Muscle layer of colon (tissue), 2 donors: ENCODE measurements at regions not wholly inside any gene's neighbourhood (a gene's known extent, or its start where the extent isn't known, plus 50 kb on each side); places are given as distances from the start of the nearest gene placed in this dataset.

Experiments used
- H3K27ac ChIP-seq: one replicate; pipeline ENCODE4 v1.7.0; 2013; ENCODE audit warnings: low read depth, mild to moderate bottlenecking, low read length, moderate library complexity
- H3K27me3 ChIP-seq, 2 donors: one replicate each; pipeline ENCODE4 v1.7.0; 2013; ENCODE audit warnings: low read length in 2 of 2, mild to moderate bottlenecking in 2 of 2; ENCODE audit not compliant: insufficient read depth in 2 of 2, control insufficient read depth in 1 of 2
- H3K36me3 ChIP-seq: one replicate; pipeline ENCODE4 v1.7.0; 2013; ENCODE audit warnings: mild to moderate bottlenecking, low read length; ENCODE audit not compliant: insufficient read depth
- H3K4me1 ChIP-seq: one replicate; pipeline ENCODE4 v1.7.0; 2013; ENCODE audit warnings: mild to moderate bottlenecking, low read length; ENCODE audit not compliant: insufficient read depth
- H3K4me3 ChIP-seq, 2 donors: one replicate each; pipeline ENCODE4 v1.7.0; 2013; ENCODE audit warnings: low read length in 2 of 2, low read depth in 1 of 2, mild to moderate bottlenecking in 1 of 2, moderate library complexity in 1 of 2
- H3K9ac ChIP-seq: one replicate; pipeline ENCODE4 v1.7.0; 2013; ENCODE audit warnings: low read length
- H3K9me3 ChIP-seq: one replicate; pipeline ENCODE4 v1.7.0; 2013; ENCODE audit warnings: mild to moderate bottlenecking, low read length
- donor health status: abdominal sarcoma.
- donor health status: Adenocarcinoma of cecum.

DNA sequence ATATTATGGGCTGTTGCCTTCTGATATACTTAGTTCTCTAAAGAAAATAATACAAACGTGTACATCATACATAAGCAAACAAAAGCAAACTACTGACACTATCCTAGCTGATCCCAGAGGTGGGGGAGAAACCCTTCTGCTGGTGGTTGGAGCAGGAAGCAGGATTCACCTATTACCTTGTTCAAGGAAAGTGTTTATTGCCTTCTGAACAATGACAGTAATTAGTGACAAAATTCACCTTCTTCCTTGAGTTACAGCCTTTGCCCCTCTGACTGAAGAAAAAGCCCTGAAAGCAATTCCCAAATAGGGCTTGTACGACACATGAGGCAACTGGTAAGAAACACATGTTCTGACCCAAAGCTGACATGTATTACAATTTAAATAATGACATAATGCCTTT, 118.8 kb upstream of the AKR1E2 start:
- no peak overlapping the region for H3K9ac ChIP-seq
- no peak overlapping the region for H3K27ac ChIP-seq
- no peaks in the 10 kb centered on the region for H3K27me3 ChIP-seq

DNA sequence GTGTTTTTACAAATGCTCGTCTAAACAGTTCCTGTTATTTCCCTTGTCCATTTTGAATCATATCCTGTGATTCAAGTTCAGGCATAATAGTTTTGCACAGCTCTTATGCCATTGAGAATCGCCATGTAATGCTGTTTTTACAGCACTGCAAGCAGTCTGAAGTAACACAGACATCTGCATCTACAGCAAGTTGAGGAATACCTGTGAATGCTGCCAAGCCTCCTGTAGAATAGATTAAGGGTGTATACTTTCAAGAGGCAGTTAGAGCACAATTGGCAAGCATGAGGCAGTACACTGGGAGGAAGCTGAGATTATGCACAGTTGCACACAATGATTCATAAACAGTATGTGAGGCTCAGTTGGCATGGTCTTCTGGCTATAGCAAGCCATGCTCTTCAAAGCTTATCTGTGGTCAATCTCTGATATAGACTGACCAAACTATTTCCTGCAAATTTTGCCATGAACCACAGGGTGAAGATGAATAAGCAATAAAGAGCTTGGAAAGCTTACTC, 121.9 kb upstream of the AKR1E2 start:
- Histone ChIP-seq H3K36me3 (no peaks in the 10 kb centered on the region), H3K27me3 (no peaks in the 10 kb centered on the region), H3K4me1 (peaks cover 12% of the 10 kb centered on the region), H3K4me3 (no peak overlapping the region), H3K27ac (no peak overlapping the region), H3K9ac (no peak overlapping the region), H3K9me3 (no peaks in the 10 kb centered on the region)

More for the DNA sequence above, 118.8 kb upstream of the AKR1E2 start:
- Histone ChIP-seq H3K4me3 (no peak overlapping the region), H3K9me3 (no peaks in the 10 kb centered on the region), H3K36me3 (no peaks in the 10 kb centered on the region), H3K4me1 (peaks cover 12% of the 10 kb centered on the region)

DNA sequence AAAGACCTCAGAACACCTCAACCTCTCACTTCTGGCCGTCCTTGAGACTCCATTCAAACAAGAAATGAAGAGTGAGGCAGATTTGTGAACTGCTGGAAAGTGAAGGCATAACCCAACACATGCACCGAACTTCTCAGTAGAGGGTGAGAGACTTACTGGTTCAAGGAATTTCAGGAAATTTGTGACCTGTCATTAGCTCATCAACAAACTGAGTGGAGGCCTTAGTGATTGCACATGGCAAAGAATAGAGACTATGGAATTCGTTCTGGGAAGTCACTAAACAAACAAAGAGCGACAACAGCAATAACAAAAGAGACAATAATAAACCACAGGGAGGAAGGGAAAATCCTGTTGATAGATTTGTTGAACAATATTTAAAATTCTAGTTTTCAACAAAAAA, 125.0 kb upstream of the AKR1E2 start:
- H3K27ac ChIP-seq = no peak overlapping the region
- H3K27me3 ChIP-seq = no peaks in the 10 kb centered on the region
- H3K9ac ChIP-seq = no peak overlapping the region
- H3K9me3 ChIP-seq = no peaks in the 10 kb centered on the region
- H3K4me3 ChIP-seq = no peak overlapping the region
- no peaks in the 10 kb centered on the region for H3K36me3 ChIP-seq
- H3K4me1 ChIP-seq = peaks cover 12% of the 10 kb centered on the region

DNA sequence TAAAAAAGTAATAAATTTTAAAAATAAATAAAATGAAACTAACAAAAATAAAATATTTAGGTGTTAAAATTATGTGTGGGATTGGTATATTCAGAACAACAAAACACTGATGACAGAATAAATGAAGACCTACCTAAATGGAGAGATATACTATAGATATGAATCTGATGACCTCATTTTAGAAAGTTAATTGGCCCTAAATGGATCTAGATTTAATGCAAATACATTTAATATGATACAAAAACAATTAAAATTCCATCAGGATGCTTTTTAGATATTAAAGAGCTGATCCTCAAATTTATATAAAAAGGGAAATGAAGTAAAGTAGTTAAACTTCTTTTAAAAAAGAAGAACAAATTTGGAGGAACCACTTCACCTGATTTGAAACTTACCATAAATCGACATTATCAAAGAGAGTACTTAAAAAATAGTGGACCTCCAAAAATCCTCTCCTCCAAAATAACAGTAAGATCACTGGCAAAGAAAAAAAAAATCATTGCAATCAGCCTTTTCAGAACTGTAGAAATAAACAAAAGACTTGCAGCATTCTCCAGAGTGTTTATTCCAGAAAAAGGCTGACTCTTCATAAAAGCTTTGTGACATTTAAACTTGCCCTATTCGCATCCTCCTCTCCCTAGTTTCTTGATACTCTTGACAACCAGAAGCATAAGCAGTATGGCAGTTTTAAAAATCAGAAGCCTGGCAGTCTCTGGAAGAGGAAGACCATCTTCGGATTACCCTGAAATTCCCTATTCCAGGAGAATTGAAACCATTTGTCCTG, 125.9 kb upstream of the AKR1E2 start:
- H3K9ac ChIP-seq = no peak overlapping the region
- H3K4me3 ChIP-seq = no peak overlapping the region
- no peaks in the 10 kb centered on the region for H3K27me3 ChIP-seq
- H3K9me3 ChIP-seq = no peaks in the 10 kb centered on the region
- H3K36me3 ChIP-seq = no peaks in the 10 kb centered on the region
- H3K4me1 ChIP-seq = peaks cover 12% of the 10 kb centered on the region
- H3K27ac ChIP-seq = no peak overlapping the region

DNA sequence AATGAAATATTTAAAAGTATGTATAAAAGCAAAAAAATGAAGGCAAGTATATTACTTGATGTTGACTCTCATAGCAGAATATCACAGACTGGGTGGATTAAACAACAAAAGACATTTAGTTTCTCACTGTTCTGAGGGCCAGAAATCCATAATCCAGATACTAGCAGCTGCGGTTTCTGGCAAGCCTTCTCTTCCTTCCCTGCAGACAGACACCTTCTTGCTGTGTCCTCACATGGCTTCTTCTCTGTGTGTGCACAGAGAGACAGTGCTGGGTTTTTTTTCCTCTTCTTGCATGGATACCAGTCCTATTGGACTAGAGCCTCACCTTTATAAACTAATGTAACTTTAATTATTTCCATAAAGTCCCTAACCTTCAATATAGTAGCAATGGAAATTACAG, 127.9 kb upstream of the AKR1E2 start:
- Histone ChIP-seq H3K27ac (no peak overlapping the region), H3K27me3 (no peaks in the 10 kb centered on the region), H3K36me3 (no peaks in the 10 kb centered on the region), H3K9me3 (no peaks in the 10 kb centered on the region), H3K9ac (no peak overlapping the region), H3K4me3 (no peak overlapping the region), H3K4me1 (no peaks in the 10 kb centered on the region)

DNA sequence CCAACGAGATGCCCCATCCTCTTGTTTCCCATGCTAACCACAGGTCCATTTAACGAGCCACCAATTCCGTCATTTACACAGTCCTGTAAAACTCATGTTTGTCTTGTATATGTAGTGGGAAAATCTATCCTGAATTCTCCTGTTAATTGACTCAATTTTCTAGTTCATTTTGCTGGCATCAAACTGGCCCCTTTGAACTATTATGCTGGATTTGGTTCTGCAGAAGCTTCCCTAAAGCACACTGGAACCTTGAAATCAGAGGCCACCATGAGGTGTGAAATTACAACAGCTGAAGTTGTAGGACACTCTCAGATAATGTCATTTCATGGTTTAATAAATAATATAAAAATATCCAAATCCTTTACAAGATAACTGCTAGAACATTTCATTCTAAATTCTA, 129.8 kb upstream of the AKR1E2 start:
- H3K4me1 ChIP-seq = no peaks in the 10 kb centered on the region

DNA sequence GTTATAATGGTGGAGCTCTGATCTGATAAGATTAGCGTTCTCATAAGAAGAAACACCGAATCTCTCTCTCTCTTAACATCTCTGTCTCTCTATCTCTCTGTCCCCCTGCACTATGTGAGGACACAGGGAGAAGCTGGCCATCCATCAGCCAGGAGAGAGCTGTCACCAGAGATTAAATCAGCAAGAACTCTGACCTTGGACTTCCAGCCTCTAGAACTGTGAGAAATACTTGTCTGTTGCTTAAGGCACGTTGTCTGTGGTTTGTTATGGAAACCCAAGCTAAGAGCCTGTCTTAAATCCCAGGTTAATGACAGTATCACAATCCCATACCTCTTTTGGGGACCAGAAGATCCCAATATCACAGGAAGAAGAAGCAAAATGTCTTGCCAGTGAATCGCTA, 132.0 kb upstream of the AKR1E2 start:
- Histone ChIP-seq H3K4me1 (no peaks in the 10 kb centered on the region), H3K27me3 (no peaks in the 10 kb centered on the region), H3K9me3 (no peaks in the 10 kb centered on the region)

More for the DNA sequence above, 129.8 kb upstream of the AKR1E2 start:
- Histone ChIP-seq H3K9ac (no peak overlapping the region), H3K36me3 (no peaks in the 10 kb centered on the region), H3K27me3 (no peaks in the 10 kb centered on the region), H3K9me3 (no peaks in the 10 kb centered on the region), H3K4me3 (no peak overlapping the region), H3K27ac (no peak overlapping the region)

DNA sequence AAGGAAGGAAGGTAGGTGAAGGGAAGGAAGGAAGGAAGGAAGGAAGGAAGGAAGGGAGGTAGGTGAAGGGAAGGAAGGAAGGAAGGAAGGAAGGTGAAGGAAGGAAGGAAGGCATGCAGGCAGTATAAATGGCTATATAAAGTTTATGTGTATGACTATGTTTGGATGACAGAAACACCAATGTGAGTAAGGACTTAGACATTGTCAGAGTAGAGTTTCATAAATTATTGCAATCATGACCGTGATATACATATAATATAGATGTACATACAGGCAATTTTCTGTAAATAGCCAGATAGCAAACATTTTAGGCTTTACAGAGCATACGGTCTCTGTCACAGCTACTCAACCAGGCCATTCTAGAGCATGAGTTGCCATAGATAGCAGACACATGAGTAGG, 133.8 kb upstream of the AKR1E2 start:
- H3K27ac ChIP-seq = no peak overlapping the region
- H3K9me3 ChIP-seq = no peaks in the 10 kb centered on the region
- no peaks in the 10 kb centered on the region for H3K27me3 ChIP-seq
- no peak overlapping the region for H3K4me3 ChIP-seq
- no peak overlapping the region for H3K9ac ChIP-seq
- no peaks in the 10 kb centered on the region for H3K4me1 ChIP-seq
- no peaks in the 10 kb centered on the region for H3K36me3 ChIP-seq

More for the DNA sequence above, 132.0 kb upstream of the AKR1E2 start:
- Histone ChIP-seq H3K36me3 (no peaks in the 10 kb centered on the region), H3K27ac (no peak overlapping the region), H3K4me3 (no peak overlapping the region), H3K9ac (no peak overlapping the region)

DNA sequence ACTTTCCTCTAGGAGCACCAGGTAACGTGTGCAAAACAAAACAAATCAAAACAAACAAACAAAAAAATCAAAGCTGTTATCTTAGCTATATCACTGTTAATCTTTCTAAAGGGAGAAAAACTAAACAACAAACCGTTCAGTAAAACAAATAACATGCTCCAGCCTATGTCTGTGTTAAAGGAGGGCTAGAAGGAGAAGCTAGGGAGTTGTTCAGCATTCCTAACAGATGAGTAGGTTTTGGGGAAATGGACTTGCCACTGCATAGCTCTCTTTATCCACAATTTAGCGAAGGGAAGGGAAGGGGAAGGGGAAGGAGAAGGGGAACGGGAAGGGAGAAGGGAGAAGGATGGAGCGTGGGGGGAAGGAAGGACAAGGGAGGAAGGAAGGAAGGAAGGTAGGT, 134.2 kb upstream of the AKR1E2 start:
- Histone ChIP-seq H3K4me3 (no peak overlapping the region), H3K4me1 (no peaks in the 10 kb centered on the region), H3K9ac (no peak overlapping the region), H3K27ac (no peak overlapping the region), H3K36me3 (no peaks in the 10 kb centered on the region), H3K9me3 (no peaks in the 10 kb centered on the region), H3K27me3 (no peaks in the 10 kb centered on the region)

DNA sequence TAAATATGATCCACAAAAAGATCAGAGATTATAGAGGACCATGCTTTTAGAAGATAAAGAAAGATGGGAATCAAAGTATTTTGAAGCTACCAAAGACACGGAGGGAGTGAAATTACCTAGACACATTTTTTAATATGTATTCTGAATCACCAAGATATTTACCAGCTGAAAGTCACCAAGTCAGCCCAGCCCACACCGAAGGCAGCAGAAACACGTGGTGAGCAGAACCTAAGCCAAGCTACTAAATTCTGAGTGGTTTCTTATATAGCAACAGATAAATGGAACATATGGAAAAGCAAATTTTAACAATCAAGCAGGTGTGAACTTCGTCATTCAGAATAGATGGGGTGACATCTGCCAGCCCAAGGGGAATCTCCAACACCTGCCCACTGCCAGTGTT, 134.7 kb upstream of the AKR1E2 start:
- no peaks in the 10 kb centered on the region for H3K36me3 ChIP-seq
- no peak overlapping the region for H3K9ac ChIP-seq
- H3K9me3 ChIP-seq = no peaks in the 10 kb centered on the region
- no peaks in the 10 kb centered on the region for H3K4me1 ChIP-seq
- no peak overlapping the region for H3K4me3 ChIP-seq
- H3K27me3 ChIP-seq = no peaks in the 10 kb centered on the region
- no peak overlapping the region for H3K27ac ChIP-seq

DNA sequence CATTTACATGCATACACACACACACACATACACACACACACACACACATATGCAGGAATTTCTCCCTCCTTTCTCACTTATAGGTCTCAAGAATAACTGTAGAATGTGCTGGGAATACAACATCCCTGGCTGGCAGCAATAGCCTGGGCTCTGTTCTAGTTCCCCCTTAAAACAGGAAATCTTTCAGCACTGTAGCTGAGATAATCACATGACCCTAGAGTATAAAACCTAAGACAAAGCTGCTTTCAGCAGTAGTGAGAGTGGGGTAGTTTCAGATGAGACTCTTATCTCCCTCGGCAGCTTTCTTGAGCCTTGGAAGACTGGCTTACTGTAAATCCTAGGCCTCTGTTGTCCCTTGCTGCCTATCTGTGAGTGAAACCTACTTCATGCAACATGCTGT, 137.4 kb upstream of the AKR1E2 start:
- no peak overlapping the region for H3K9ac ChIP-seq
- H3K4me1 ChIP-seq = no peaks in the 10 kb centered on the region
- no peak overlapping the region for H3K27ac ChIP-seq

DNA sequence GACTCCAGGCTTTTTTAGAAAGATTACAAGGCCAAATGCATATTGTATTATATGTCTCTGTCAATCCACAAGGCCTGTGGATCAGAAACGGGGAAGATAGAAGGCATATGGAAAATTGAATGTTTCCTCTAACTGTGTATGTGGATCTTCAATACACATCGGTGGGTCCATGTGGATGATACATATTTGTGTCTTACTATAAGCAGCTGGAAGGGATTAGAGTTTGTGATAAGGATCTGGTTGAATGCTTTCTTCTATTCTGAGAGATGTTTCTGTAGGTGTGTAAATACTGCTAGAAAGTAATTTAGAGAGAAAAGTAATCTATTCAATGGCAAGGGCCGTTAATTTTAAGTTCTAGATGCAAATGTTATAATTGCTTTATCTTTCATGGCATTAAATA, 137.8 kb upstream of the AKR1E2 start:
- Histone ChIP-seq H3K27ac (no peak overlapping the region), H3K27me3 (no peaks in the 10 kb centered on the region), H3K9me3 (no peaks in the 10 kb centered on the region), H3K4me1 (no peaks in the 10 kb centered on the region), H3K9ac (no peak overlapping the region), H3K4me3 (no peak overlapping the region), H3K36me3 (no peaks in the 10 kb centered on the region)

More for the DNA sequence above, 137.4 kb upstream of the AKR1E2 start:
- Histone ChIP-seq H3K27me3 (no peaks in the 10 kb centered on the region), H3K36me3 (no peaks in the 10 kb centered on the region), H3K4me3 (no peak overlapping the region), H3K9me3 (no peaks in the 10 kb centered on the region)
